ENCODE measurements at regions not wholly inside any gene's neighbourhood (a gene's known extent, or its start where the extent isn't known, plus 50 kb on each side); places are given as distances from the start of the nearest gene placed in this dataset.

DNA sequence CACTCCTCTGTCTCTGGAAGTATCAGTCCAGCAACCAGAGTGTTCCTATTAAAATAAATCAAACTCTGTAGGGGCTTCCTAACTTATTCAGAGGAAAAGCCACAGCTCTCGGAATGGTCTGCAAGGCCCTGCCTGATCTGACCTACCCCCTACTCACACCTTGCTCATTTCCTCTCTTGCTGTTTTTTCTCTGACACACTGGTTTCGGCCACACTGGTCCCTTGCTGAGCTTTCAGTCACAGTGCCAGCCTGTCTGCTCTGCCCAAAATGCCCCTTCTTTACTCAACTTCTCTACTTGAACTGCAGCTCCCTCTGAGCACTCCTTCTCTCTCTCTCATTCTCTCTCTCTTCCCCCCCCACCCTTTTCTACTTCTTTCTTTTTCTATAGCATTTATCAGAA is 430.2 kb downstream of the UTRN start:
- TF ChIP-seq ZFX (IDR thresholded peaks at IDR 0.05), result no peak
- TF ChIP-seq, protein P1, sequence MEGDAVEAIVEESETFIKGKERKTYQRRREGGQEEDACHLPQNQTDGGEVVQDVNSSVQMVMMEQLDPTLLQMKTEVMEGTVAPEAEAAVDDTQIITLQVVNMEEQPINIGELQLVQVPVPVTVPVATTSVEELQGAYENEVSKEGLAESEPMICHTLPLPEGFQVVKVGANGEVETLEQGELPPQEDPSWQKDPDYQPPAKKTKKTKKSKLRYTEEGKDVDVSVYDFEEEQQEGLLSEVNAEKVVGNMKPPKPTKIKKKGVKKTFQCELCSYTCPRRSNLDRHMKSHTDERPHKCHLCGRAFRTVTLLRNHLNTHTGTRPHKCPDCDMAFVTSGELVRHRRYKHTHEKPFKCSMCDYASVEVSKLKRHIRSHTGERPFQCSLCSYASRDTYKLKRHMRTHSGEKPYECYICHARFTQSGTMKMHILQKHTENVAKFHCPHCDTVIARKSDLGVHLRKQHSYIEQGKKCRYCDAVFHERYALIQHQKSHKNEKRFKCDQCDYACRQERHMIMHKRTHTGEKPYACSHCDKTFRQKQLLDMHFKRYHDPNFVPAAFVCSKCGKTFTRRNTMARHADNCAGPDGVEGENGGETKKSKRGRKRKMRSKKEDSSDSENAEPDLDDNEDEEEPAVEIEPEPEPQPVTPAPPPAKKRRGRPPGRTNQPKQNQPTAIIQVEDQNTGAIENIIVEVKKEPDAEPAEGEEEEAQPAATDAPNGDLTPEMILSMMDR (conservative IDR thresholded peaks at IDR 0.05), result no peak

Data from C4-2B (cell line).